Natural killer cell treated with Interleukin-12 subunit alpha and Interleukin-12 subunit beta and Interleukin-15 and Interleukin-18, amount 100 ng/mL, for 72 hours (primary cell): ENCODE measurements at regions not wholly inside any gene's neighbourhood (a gene's known extent, or its start where the extent isn't known, plus 50 kb on each side); places are given as distances from the start of the nearest gene placed in this dataset.

ENCODE experiments used
- ATAC-seq, 2 donors: fragments of 150-1000 bp; cut with Tn5 transposase in 1 of 2; sonication (Bioruptor Pico), chemical (Tn5 transposase) in 1 of 2; 2 replicates each; pipeline ENCODE4 v1.10.0; 2021
- DNase-seq: peaks from one replicate; pipeline ENCODE4 v3.0.0; 2022; ENCODE audit warnings: low spot score
- H3K27ac Mint-ChIP-seq, 2 donors: 1 replicate in 1 of 2; 2 replicates in 1 of 2; pipeline ENCODE4 v1.8.0; 2022; ENCODE audit warnings: mixed read lengths in 2 of 2, mild to moderate bottlenecking in 1 of 2, moderate library complexity in 1 of 2
- H3K27me3 Mint-ChIP-seq, 2 donors: 1 replicate in 1 of 2; 2 replicates in 1 of 2; pipeline ENCODE4 v1.8.0; 2022; ENCODE audit warnings: mixed read lengths in 2 of 2
- H3K36me3 Mint-ChIP-seq: one replicate; pipeline ENCODE4 v1.8.0; 2022; ENCODE audit warnings: mixed read lengths
- H3K4me1 Mint-ChIP-seq, 2 donors: 1 replicate in 1 of 2; 2 replicates in 1 of 2; pipeline ENCODE4 v1.8.0; 2022; ENCODE audit warnings: low read depth in 2 of 2, mixed read lengths in 2 of 2, mild to moderate bottlenecking in 1 of 2
- H3K4me3 Mint-ChIP-seq: one replicate; pipeline ENCODE4 v1.8.0; 2022; ENCODE audit warnings: mixed read lengths
- H3K9me3 Mint-ChIP-seq: 2 replicates; pipeline ENCODE4 v1.8.0; 2022; ENCODE audit warnings: mixed read lengths

DNA sequence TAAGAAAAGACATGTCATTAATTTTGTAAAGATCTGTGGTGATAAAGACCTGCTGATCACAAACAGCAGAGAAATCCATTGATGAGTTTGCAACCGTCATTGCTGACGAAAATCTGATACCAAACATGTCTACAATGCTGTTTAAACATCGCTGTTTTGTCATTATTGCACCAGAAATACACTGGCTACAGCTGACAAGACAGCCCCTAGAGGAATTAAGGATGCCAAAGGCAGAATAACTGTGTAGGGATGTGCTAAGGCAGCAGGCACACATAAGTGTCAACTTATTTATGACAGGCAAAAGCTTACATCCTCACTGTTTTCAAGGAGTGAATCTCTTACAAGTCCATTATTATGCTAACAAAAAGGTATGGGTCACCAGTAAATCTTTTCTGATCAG, 439.3 kb downstream of the TLE1 start:
- H3K36me3 Mint-ChIP-seq = no peaks in the 10 kb centered on the region

GRCh38 chr9:81245254-81245956, 443.9 kb downstream of the TLE1 start:
- Mint-ChIP-seq H3K4me1 (no peaks in the 10 kb centered on the region), H3K36me3 (no peaks in the 10 kb centered on the region), H3K27me3 (no peaks in the 10 kb centered on the region), H3K4me3 (no peak overlapping the region), H3K9me3 (peaks cover 12% of the 10 kb centered on the region), H3K27ac (no peak overlapping the region)
- no peak for DNase-seq
- no peak for ATAC-seq

More for the DNA sequence above, 439.3 kb downstream of the TLE1 start:
- ATAC-seq (no peak), DNase-seq (no peak)
- H3K4me1 Mint-ChIP-seq = no peaks in the 10 kb centered on the region
- no peak overlapping the region for H3K4me3 Mint-ChIP-seq
- H3K27me3 Mint-ChIP-seq = no peaks in the 10 kb centered on the region
- H3K27ac Mint-ChIP-seq = no peak overlapping the region
- peaks cover 8% of the 10 kb centered on the region for H3K9me3 Mint-ChIP-seq

GRCh38 chr9:81244631-81245030, 444.7 kb downstream of the TLE1 start:
- no peak overlapping the region for H3K27ac Mint-ChIP-seq
- no peaks in the 10 kb centered on the region for H3K4me1 Mint-ChIP-seq
- H3K36me3 Mint-ChIP-seq = no peaks in the 10 kb centered on the region
- H3K27me3 Mint-ChIP-seq = no peaks in the 10 kb centered on the region
- H3K9me3 Mint-ChIP-seq = peaks cover 11% of the 10 kb centered on the region
- DNase-seq = no peak
- no peak for ATAC-seq
- H3K4me3 Mint-ChIP-seq = no peak overlapping the region

- ATAC-seq = no peak
- DNase-seq = no peak
- H3K27ac Mint-ChIP-seq = no peak overlapping the region
- H3K4me3 Mint-ChIP-seq = no peak overlapping the region
- no peaks in the 10 kb centered on the region for H3K36me3 Mint-ChIP-seq
- H3K9me3 Mint-ChIP-seq = peaks cover 7% of the 10 kb centered on the region
- no peaks in the 10 kb centered on the region for H3K4me1 Mint-ChIP-seq
- no peaks in the 10 kb centered on the region for H3K27me3 Mint-ChIP-seq
Observed at GRCh38 chr9:81242866-81243265, 446.5 kb downstream of the TLE1 start.

DNA sequence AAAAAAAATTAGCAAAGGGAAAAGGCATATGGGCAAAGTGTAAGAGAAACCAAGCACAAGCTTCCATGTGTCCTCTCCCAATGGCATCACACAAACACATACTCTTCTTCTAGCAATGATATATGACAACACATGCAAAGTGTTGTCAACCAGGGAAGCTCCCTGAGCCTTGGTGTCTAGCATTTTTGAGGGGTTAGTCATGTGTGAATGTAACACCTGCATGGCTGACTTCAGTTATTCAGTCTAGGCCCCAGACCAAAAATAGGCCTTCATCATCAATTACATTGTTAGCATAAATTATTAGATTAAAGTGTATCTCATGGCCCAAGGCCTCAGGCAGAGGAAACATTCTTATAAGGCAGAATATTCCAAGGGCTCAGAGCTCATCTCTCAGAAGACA, 450.0 kb downstream of the TLE1 start:
- Mint-ChIP-seq H3K9me3 (peaks cover 7% of the 10 kb centered on the region), H3K27me3 (no peaks in the 10 kb centered on the region), H3K36me3 (no peaks in the 10 kb centered on the region), H3K4me1 (no peaks in the 10 kb centered on the region), H3K4me3 (no peak overlapping the region), H3K27ac (no peak overlapping the region)
- no peak for DNase-seq
- ATAC-seq = no peak

GRCh38 chr9:81237565-81238231, 451.6 kb downstream of the TLE1 start:
- Mint-ChIP-seq H3K36me3 (no peaks in the 10 kb centered on the region), H3K27me3 (no peaks in the 10 kb centered on the region), H3K4me3 (no peak overlapping the region), H3K9me3 (peaks cover 6% of the 10 kb centered on the region), H3K4me1 (no peaks in the 10 kb centered on the region), H3K27ac (no peak overlapping the region)
- no peak for DNase-seq
- ATAC-seq = no peak

DNA sequence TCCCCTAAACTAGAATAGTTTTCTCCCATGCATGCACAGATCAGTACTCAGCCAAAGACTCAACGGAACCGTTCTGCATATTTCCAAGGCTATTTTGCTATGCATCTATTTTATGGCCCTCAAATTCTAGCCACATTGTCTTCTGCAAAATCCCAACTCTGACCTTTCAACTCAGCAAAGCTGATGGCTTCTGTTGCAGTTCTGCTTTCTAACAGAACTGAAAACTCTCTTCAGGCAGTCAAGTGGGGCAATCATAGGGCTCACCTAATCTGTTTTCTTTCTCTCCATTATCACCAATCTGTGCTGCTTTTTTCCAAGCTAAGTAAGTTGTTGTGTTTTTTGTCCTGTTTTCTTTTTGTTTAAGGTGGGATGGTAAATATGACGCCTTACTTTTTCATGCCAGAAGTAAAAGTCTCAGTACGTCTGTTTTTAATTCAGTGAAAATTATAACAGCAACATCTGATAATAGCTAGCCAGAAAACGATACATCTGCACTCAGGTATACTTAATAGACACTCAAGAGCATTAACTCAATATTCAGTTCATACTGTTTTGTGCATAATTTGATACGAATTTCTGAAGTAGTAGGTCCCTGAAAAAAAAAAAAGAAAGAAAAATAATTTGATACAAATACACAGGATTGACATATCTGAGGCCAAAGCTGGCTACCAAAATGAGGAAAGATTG, 454.3 kb downstream of the TLE1 start:
- peaks cover 7% of the 10 kb centered on the region for H3K9me3 Mint-ChIP-seq
- no peaks in the 10 kb centered on the region for H3K4me1 Mint-ChIP-seq
- no peak overlapping the region for H3K27ac Mint-ChIP-seq
- no peak for DNase-seq
- no peak for ATAC-seq
- H3K4me3 Mint-ChIP-seq = no peak overlapping the region
- no peaks in the 10 kb centered on the region for H3K27me3 Mint-ChIP-seq
- H3K36me3 Mint-ChIP-seq = no peaks in the 10 kb centered on the region

DNA sequence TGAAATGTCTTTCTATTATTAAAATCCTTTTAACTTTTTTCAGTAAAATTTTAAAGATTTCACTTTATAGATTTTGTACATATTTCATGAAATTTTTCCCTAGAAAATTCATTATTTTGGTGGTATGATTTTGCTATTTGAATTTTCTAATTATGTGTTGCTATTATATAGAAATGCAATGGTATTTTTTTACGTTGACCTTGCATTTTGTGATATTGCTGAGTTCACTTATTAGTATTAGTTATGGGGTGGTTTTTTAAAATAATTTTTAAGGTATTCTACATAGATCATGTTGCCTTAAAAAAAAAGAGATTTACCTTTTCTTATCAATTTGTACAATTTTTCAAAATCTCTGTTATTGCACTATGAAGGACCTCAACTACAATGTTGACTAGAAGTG, 458.3 kb downstream of the TLE1 start:
- Mint-ChIP-seq H3K4me1 (no peaks in the 10 kb centered on the region), H3K27me3 (no peaks in the 10 kb centered on the region), H3K27ac (no peak overlapping the region), H3K4me3 (no peak overlapping the region), H3K9me3 (peaks cover 7% of the 10 kb centered on the region), H3K36me3 (no peaks in the 10 kb centered on the region)
- DNase-seq = no peak
- ATAC-seq = no peak

- Mint-ChIP-seq H3K4me1 (no peaks in the 10 kb centered on the region), H3K4me3 (no peak overlapping the region), H3K27ac (no peak overlapping the region), H3K27me3 (no peaks in the 10 kb centered on the region), H3K9me3 (peaks cover 8% of the 10 kb centered on the region), H3K36me3 (no peaks in the 10 kb centered on the region)
- DNase-seq = no peak
- no peak for ATAC-seq
Observed at GRCh38 chr9:81227507-81228245, 461.7 kb downstream of the TLE1 start.

DNA sequence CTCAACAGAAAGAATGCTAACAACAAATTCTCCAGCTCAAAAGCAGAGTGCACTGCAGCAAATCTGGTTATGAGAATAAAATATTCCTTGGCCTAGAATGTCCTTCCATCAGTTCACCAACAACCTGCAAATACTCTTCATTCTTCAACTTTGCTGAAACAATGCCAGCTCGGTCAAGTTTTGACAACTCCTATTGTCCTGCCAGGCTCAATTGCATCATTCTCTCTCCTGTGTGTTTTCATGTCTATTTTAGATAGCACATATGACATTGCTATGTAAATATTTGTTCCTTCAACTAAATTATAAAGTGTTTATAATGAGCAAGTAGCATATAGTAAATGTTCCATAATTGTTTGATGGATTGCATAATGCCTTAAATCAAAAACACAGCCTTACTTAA, 463.8 kb downstream of the TLE1 start:
- Mint-ChIP-seq H3K36me3 (no peaks in the 10 kb centered on the region), H3K9me3 (peaks cover 6% of the 10 kb centered on the region), H3K27ac (no peak overlapping the region), H3K4me3 (no peak overlapping the region), H3K4me1 (no peaks in the 10 kb centered on the region), H3K27me3 (no peaks in the 10 kb centered on the region)
- ATAC-seq = no peak
- DNase-seq = no peak

DNA sequence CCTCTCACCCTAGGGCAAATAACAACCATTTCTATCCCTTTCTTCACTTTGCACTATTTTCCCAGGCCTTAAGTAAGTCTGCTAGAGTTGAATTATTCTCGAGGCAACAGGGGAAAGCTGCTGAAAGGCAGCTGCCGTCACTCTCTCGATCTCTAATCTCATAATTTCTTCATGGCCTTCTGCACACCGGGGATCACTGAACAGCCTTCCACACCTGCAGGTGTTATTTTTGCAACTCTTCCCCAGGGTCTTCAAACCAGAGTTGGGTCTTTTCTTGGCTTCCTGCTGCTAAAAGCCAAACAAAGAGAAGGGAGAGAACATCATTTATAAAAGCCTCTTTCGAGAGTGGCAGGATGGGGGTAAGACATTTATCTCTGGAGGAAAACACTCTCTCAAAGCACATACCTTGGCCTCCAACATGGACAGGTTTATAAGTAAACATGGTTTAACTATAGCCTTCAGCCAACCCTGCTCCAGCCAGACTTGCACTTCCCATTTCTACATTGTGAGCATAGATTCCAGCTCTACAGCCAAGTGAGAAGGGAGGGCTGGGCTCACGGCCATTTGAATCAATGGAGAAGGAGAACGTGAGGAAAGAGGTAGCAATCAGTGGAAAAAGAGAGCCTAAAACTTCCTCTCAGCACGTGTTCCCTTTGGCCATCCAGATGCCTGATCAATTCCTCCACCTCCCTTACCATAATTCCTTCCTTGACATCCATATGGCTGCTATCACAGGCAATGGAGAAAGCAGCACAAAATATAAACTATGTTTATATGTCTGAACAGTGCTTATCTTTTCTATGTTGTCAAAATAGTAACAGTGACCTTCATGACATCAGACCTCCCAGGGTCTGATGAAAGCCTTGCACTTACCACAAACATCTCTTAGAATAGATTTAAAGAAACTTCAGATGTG, 464.9 kb downstream of the TLE1 start:
- H3K4me1 Mint-ChIP-seq = no peaks in the 10 kb centered on the region
- no peak for ATAC-seq
- no peaks in the 10 kb centered on the region for H3K36me3 Mint-ChIP-seq

GRCh38 chr9:81214975-81215374, 474.4 kb downstream of the TLE1 start:
- Mint-ChIP-seq H3K27me3 (no peaks in the 10 kb centered on the region), H3K9me3 (peaks cover 12% of the 10 kb centered on the region), H3K36me3 (no peaks in the 10 kb centered on the region), H3K4me1 (no peaks in the 10 kb centered on the region), H3K27ac (no peak overlapping the region), H3K4me3 (no peak overlapping the region)
- ATAC-seq = no peak
- no peak for DNase-seq

More for the DNA sequence above, 464.9 kb downstream of the TLE1 start:
- peaks cover 7% of the 10 kb centered on the region for H3K9me3 Mint-ChIP-seq
- H3K27ac Mint-ChIP-seq = no peak overlapping the region
- H3K27me3 Mint-ChIP-seq = no peaks in the 10 kb centered on the region
- no peak overlapping the region for H3K4me3 Mint-ChIP-seq
- no peak for DNase-seq

DNA sequence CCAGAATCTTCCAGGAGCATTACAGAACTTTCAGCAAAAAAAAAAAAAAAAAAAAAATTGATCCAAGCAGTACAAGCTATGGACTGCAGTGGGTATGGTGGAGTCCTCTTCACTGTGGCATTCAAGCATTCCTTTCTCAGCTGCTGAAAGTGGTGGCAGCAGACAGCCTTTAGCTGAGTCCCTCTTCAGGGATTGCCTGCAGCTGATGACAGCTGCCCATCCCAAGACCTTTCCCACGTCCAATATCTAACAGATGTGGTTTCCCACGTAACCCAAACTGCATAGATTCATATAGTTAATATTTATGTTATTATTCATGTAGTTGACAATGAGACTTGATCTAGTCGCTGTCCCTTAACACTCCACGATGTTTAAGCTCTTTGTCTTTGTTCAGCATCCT, 475.9 kb downstream of the TLE1 start:
- Mint-ChIP-seq H3K36me3 (no peaks in the 10 kb centered on the region), H3K9me3 (peaks cover 10% of the 10 kb centered on the region), H3K27ac (no peak overlapping the region), H3K27me3 (no peaks in the 10 kb centered on the region), H3K4me1 (no peaks in the 10 kb centered on the region), H3K4me3 (no peak overlapping the region)
- ATAC-seq = no peak
- no peak for DNase-seq
